ENCODE measurements at regions not wholly inside any gene's neighbourhood (a gene's known extent, or its start where the extent isn't known, plus 50 kb on each side); places are given as distances from the start of the nearest gene placed in this dataset.

- POLR2A ChIA-PET: no interaction called here
- no peak for TF ChIP-seq CTCF (IDR thresholded peaks at IDR 0.05; ENCODE audit: control extremely low read depth, extremely low read depth, low read depth, missing control alignments)
- DNase-seq (ENCODE audit: extremely low spot score): no peak
Measured at GRCh38 chr9:86741311-86742208, 205.7 kb downstream of the GAS1 start.

GRCh38 chr9:86735772-86736458 is 211.4 kb downstream of the GAS1 start:
- ChIA-PET CTCF (no interaction called here), POLR2A (no interaction called here)
- no peak for TF ChIP-seq CTCF (IDR thresholded peaks at IDR 0.05; ENCODE audit: control extremely low read depth, extremely low read depth, low read depth, missing control alignments)
- DNase-seq (ENCODE audit: extremely low spot score): no peak

More at GRCh38 chr9:86741311-86742208, 205.7 kb downstream of the GAS1 start:
- CTCF ChIA-PET: no interaction called here

- no peak for TF ChIP-seq CTCF (IDR thresholded peaks at IDR 0.05; ENCODE audit: control extremely low read depth, extremely low read depth, low read depth, missing control alignments)
- DNase-seq (ENCODE audit: extremely low spot score): no peak
- ChIA-PET CTCF (no interaction called here), POLR2A (no interaction called here)
Measured at GRCh38 chr9:86734771-86735170, 212.5 kb downstream of the GAS1 start.

GRCh38 chr9:86733929-86734328 is 213.4 kb downstream of the GAS1 start:
- no peak for DNase-seq (ENCODE audit: extremely low spot score)
- CTCF ChIA-PET: no interaction called here
- TF ChIP-seq CTCF (IDR thresholded peaks at IDR 0.05; ENCODE audit: control extremely low read depth, extremely low read depth, low read depth, missing control alignments): no peak
- POLR2A ChIA-PET: no interaction called here

- CTCF ChIA-PET: no interaction called here
- TF ChIP-seq CTCF (IDR thresholded peaks at IDR 0.05; ENCODE audit: control extremely low read depth, extremely low read depth, low read depth, missing control alignments): no peak
- DNase-seq (ENCODE audit: extremely low spot score): no peak
- POLR2A ChIA-PET: no interaction called here
Measured at GRCh38 chr9:86732514-86733171, 214.7 kb downstream of the GAS1 start.

- no peak for TF ChIP-seq CTCF (IDR thresholded peaks at IDR 0.05; ENCODE audit: control extremely low read depth, extremely low read depth, low read depth, missing control alignments)
- DNase-seq (ENCODE audit: extremely low spot score): no peak
- ChIA-PET POLR2A (no interaction called here), CTCF (no interaction called here)
Measured at GRCh38 chr9:86731511-86732063, 215.7 kb downstream of the GAS1 start.

Data from GM10248 (cell line).